PC-9 (cell line): ENCODE measurements at regions not wholly inside any gene's neighbourhood (a gene's known extent, or its start where the extent isn't known, plus 50 kb on each side); places are given as distances from the start of the nearest gene placed in this dataset.

Source experiments
- BruUV-seq: library from RNA; stranded (reverse); fragments of 400-500 nt; replicated peaks from 2 replicates; lab custom pipeline; 2021; lab: Mats Ljungman, UMichigan
- CTCF ChIA-PET: fragments of 300-600 bp; sonication (Branson Sonifier 250); formaldehyde crosslinking; loops from one replicate; lab custom pipeline; 2022; ENCODE audit warnings: antibody characterized with exemption; lab: Charles Lee
- POLR2A ChIA-PET: fragments of 300-600 bp; sonication (Branson Sonifier 250); formaldehyde crosslinking; loops from one replicate; lab custom pipeline; 2022; ENCODE audit warnings: antibody characterized with exemption; ENCODE audit not compliant: unreplicated experiment; lab: Charles Lee
- DNase-seq, 2 experiments: peaks; one replicate each; pipeline versions ENCODE4 v3.0.0 to v3.0.0-alpha.2; 2015 to 2022; ENCODE audit warnings: mixed read lengths in 1 of 2
- H2AFZ ChIP-seq: fragments of 200-600 bp; sonication (generic); 2 replicates; pipeline ENCODE4 v1.8.1; 2017; ENCODE audit warnings: antibody characterized with exemption
- H3F3A ChIP-seq: fragments of 200-600 bp; sonication (generic); 2 replicates; pipeline ENCODE4 v1.8.1; 2017; ENCODE audit warnings: antibody characterized with exemption, mild to moderate bottlenecking, low read depth; ENCODE audit not compliant: insufficient read depth
- H3K27ac ChIP-seq: fragments of 200-600 bp; sonication (generic); 2 replicates; pipeline ENCODE4 v1.6.1; 2016; ENCODE audit warnings: mixed run types
- H3K27me3 ChIP-seq: fragments of 200-600 bp; sonication (generic); 2 replicates; pipeline ENCODE4 v1.6.1; 2016; ENCODE audit warnings: low read depth, mixed run types; ENCODE audit not compliant: insufficient read depth
- H3K36me3 ChIP-seq: fragments of 200-600 bp; sonication (generic); 2 replicates; pipeline ENCODE4 v1.6.1; 2016; ENCODE audit warnings: low read depth, mixed run types
- H3K4me1 ChIP-seq: fragments of 200-600 bp; sonication (generic); replicated peaks from 2 replicates; pipeline ENCODE4 v1.6.1; 2016; ENCODE audit warnings: mixed run types; ENCODE audit not compliant: insufficient read depth
- H3K4me2 ChIP-seq: fragments of 200-600 bp; sonication (generic); 2 replicates; pipeline ENCODE4 v1.6.1; 2017; ENCODE audit warnings: mixed run types
- H3K4me3 ChIP-seq: fragments of 200-600 bp; sonication (generic); 2 replicates; pipeline ENCODE4 v1.6.1; 2016; ENCODE audit warnings: mixed run types
- H3K79me2 ChIP-seq: fragments of 200-600 bp; sonication (generic); 2 replicates; pipeline ENCODE4 v1.6.1; 2017; ENCODE audit warnings: low read depth, mixed run types
- H3K9me2 ChIP-seq: fragments of 200-600 bp; sonication (generic); 2 replicates; pipeline ENCODE4 v1.8.1; 2017; ENCODE audit warnings: mild to moderate bottlenecking; ENCODE audit not compliant: insufficient read depth
- H3K9me3 ChIP-seq: fragments of 200-600 bp; sonication (generic); 2 replicates; pipeline ENCODE4 v1.8.1; 2016; ENCODE audit warnings: low read depth; ENCODE audit not compliant: insufficient read depth
- H4K20me1 ChIP-seq: fragments of 200-600 bp; sonication (generic); 2 replicates; pipeline ENCODE4 v1.8.1; 2017; ENCODE audit not compliant: insufficient read depth
- CTCF ChIP-seq: fragments of 200-600 bp; sonication (generic); conservative IDR thresholded peaks from 2 replicates; pipeline ENCODE4 v1.6.1; 2017; ENCODE audit warnings: mixed run types, antibody characterized with exemption, mild to moderate bottlenecking, moderate library complexity
- EZH2 ChIP-seq: fragments of 200-600 bp; sonication (generic); IDR thresholded peaks from 2 replicates; pipeline ENCODE4 v1.8.0; 2017; ENCODE audit warnings: antibody characterized with exemption, low read depth
- intact Hi-C: fragments of 100-400 bp; cut with micrococcal nuclease; formaldehyde crosslinking; loops from one replicate; pipeline ENCODE4 v1.10.0; 2022; ENCODE audit not compliant: unreplicated experiment

GRCh38 chr3:2036076-2036475 is 62.6 kb upstream of the CNTN4 start:
- Histone ChIP-seq H3K36me3 (no peaks in the 10 kb centered on the region), H3K4me3 (no peak overlapping the region), H3K9me2 (no peaks in the 10 kb centered on the region), H3K79me2 (no peaks in the 10 kb centered on the region), H3K27ac (no peak overlapping the region), H3K9me3 (no peaks in the 10 kb centered on the region), H3F3A (no peaks in the 10 kb centered on the region), H2AFZ (no peak overlapping the region), H3K4me1 (no peaks in the 10 kb centered on the region), H4K20me1 (no peaks in the 10 kb centered on the region), H3K27me3 (no peaks in the 10 kb centered on the region), H3K4me2 (no peak overlapping the region)
- no peak for DNase-seq
- no peak for TF ChIP-seq CTCF
- TF ChIP-seq EZH2: no peak
- intact Hi-C loops: no loop called here
- ChIA-PET CTCF (no interaction called here), POLR2A (no interaction called here)
- BruUV-seq: no TSS peak

GRCh38 chr3:2041931-2042330 is 56.7 kb upstream of the CNTN4 start:
- no peaks in the 10 kb centered on the region for H3K9me2 ChIP-seq
- BruUV-seq: no TSS peak
- no peak overlapping the region for H2AFZ ChIP-seq
- no peaks in the 10 kb centered on the region for H3K9me3 ChIP-seq
- no peaks in the 10 kb centered on the region for H3K4me1 ChIP-seq
- CTCF ChIA-PET: no interaction called here
- no peaks in the 10 kb centered on the region for H3K79me2 ChIP-seq
- H3K36me3 ChIP-seq: no peaks in the 10 kb centered on the region
- no peak overlapping the region for H3K27ac ChIP-seq
- POLR2A ChIA-PET: no interaction called here
- TF ChIP-seq EZH2 (no peak), CTCF (no peak)
- no peak for DNase-seq
- no peak overlapping the region for H3K4me3 ChIP-seq
- no peaks in the 10 kb centered on the region for H4K20me1 ChIP-seq
- no peak overlapping the region for H3K4me2 ChIP-seq
- intact Hi-C loops: no loop called here
- no peaks in the 10 kb centered on the region for H3K27me3 ChIP-seq
- H3F3A ChIP-seq: no peaks in the 10 kb centered on the region
